NOMO-1 (cell line): ENCODE measurements at regions not wholly inside any gene's neighbourhood (a gene's known extent, or its start where the extent isn't known, plus 50 kb on each side); places are given as distances from the start of the nearest gene placed in this dataset.

Experiments
- DNase-seq, 2 experiments: peaks; one replicate each; lab custom pipeline; 2025; ENCODE audit not compliant: unreplicated experiment in 2 of 2; lab: John Stamatoyannopoulos, UW

DNA sequence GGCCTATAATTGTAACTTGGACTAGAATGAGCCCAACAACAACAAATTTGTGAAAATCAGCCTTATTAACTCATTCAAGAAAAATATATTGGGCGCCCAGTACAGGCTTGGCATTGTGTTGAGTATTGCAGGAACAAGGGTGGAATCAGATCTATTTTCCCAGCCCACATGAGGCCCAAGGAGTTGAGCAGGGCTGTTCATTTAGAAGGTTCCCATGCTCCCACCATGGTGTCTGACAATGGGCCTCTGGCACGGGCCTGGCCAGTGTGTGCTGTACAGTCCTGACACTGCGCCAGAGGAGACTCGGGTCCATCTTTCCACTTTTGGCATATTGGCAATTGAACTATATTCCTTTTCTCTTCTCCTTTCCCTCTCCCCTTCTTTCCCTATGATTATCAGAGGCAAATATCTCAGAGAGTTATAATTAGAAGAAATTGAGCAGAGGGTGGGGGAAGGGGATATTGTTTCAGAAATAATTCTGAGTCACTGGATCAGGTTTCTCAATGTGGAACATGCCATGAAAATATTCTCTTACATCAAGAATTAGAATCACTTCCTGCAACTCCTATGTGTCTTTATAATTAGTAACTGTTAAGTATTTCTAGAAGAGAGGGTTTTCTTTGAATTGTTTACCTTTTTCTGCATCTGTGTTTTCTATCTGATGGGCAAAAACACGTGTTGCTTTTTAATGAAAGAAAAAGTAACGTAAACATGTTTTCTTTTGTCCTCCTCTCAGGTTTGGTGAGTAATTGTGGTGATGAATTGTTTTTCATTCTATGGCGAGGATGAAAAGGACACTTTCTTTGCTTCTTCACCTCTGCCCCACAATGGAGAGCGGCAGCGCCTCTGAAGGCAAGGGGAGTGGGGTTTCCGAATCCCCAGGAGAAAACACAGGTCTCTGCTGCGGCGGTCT, 209.4 kb downstream of the FOXA2 start:
- DNase-seq = peak in 1 of 2 experiments; percentile 23

DNA sequence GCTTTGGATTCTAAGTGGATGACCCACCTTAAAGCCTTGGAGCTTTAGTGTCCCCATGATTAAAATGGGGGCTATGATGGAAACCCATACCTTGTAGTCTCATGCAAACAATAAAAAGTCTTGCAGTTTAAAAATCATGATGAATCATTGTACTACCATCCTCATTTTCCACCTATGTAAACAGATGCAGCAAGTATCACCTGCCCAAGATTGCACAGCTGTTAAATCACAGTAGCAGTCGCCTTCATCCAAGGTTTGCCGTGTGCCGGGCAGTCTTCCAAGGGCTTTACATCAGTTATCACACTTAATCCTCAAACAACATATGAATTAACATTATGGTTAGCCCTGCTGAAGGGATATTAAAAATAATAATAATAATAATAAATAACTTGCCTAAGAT, 210.3 kb downstream of the FOXA2 start:
- DNase-seq = no peak

GRCh38 chr20:22373164-22373895, 211.0 kb downstream of the FOXA2 start:
- DNase-seq = no peak

DNA sequence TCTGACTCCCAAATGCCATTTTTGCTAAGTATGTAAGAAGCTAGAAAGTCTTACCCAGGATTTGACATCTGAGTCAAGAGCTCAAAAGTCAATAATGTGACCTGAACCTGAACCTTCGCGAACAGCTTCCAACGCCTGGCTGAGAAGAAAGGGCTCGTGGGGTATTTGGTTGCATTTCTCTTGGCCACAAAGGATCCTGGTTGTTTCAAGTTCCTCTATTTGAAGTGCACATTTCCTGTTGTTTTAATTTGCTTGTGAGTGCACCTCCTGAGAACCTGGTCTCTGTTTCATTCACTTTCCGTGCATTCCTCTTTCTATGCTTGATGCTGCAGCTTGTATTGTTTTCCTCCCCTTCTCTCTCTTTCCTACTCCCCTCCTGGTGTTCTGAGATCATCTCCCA, 212.5 kb downstream of the FOXA2 start:
- peak; percentile 83 to 93 for DNase-seq

DNA sequence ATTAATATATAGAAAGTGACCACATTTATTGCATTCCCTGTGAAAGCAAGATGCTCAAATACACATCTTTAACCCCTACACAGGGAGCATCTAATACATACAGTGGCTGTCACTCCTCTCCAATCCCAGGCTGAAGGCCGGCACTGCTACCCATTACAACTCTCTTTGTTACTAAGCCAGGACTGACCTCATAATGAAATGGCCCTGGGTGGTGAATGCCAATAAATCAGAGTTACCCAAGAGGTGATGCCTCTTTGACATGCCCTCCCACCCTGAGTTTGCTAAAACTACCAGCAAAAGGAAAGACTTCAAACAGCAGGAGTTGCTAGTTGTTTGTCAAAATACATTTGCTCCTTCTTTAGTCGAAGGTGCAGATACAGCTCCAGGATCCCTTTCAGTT, 214.2 kb downstream of the FOXA2 start:
- DNase-seq = no peak

DNA sequence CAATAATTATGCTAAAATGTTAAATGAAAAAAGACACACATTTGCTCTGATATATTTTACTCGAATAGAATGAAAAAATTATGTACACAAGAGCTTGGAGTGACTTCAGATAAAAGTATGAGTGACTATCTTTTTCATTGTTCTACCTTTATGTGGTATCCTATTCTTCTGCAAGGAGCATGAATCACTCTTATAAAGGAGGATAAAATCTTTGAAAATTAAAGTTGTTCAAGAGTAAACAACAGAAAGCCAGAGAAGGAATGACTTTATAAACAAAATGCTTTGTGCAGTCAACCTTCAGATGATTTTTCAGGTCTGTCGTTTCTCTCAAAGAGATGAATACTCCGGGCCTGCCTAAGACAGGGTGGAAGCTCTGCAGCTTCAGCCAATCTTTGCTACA, 215.3 kb downstream of the FOXA2 start:
- no peak for DNase-seq

- DNase-seq = peak; percentile 62 to 70
These were observed 216.1 kb downstream of the FOXA2 start for GRCh38 chr20:22368235-22368634.

DNA sequence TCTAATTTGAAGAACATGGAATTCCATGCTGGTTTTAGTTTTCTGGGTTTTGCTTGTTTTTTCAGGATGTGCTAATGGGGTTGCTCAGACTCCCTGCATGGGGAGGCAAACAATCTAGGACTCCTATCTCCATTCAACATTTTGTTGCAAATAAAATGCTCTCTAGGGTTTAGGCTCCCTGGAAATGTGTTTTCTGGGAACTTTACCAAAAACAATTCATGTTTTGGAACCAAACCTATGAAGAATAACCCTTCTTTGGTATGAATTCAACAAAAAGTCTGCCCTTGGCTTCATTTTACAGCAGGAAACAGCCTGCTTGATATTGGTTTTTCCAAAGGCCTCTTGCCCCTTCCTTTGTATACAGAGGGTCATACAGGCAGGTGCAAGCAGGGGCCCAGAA, 217.7 kb downstream of the FOXA2 start:
- DNase-seq = no peak

DNA sequence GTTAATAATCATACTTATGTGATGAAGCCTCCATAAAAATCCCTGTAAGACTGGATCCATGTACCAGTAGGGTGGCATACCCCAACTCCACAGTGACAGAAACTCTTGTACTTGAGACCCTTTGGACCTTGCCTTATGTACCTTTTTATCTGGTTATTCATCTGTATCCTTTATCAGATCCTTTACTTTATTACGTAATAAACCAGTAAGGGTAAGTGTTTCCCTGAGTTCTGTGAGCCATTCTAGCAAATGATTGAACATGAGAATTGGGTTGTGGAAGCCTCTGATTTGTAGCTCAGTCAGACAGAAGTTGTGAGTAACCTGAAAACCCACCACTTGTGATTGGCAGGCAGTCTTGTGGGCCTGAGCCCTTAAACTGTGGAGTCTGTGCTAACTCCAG, 229.7 kb downstream of the FOXA2 start:
- DNase-seq = no peak

- DNase-seq = peak; percentile 48 to 71
These were observed 230.8 kb downstream of the FOXA2 start for GRCh38 chr20:22353586-22353985.

DNA sequence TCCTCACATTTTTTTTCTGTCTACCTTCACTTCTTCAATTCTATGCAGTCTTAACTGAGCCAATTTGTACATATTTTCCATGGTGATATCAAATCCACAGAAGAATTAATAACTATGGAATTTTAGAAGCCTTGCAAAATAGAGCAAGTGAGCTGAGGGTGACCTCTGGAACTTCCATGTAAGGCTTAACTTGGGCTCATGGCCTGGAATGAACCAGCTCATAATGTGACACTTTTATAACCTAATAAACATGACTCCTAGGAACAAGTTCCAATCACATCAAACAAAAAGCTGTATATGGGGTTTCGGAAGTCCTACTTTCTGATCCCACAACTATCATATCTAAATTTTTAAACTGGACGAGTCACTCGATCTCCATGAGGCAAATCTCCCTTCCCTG, 232.4 kb downstream of the FOXA2 start:
- DNase-seq = no peak

- DNase-seq = no peak
These were observed 233.7 kb downstream of the FOXA2 start for GRCh38 chr20:22350624-22351023.

- DNase-seq = no peak
These were observed 236.4 kb downstream of the FOXA2 start for GRCh38 chr20:22348010-22348409.

GRCh38 chr20:22346716-22347115, 237.7 kb downstream of the FOXA2 start:
- DNase-seq = peak; percentile 61 to 87

DNA sequence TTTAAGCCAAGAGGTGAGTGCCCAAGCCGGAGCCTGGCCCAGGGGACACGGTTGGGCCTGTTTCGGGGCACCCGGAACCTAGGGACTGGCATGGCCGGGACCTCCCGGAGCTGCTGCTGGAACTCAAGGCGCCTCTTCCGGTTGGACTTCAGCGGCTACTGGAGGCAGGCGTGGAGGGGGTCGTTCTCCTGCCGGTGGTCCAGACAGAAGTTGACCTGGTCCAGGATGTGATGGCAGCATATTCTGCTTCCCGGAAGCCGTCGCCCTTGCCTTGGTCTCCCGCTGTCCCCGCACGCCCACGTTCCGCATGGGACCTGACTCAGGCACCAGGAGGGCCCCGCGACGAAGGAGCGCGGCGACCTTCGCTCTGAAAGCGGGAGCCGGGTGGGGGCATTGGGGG, 240.8 kb downstream of the FOXA2 start:
- DNase-seq = no peak

DNA sequence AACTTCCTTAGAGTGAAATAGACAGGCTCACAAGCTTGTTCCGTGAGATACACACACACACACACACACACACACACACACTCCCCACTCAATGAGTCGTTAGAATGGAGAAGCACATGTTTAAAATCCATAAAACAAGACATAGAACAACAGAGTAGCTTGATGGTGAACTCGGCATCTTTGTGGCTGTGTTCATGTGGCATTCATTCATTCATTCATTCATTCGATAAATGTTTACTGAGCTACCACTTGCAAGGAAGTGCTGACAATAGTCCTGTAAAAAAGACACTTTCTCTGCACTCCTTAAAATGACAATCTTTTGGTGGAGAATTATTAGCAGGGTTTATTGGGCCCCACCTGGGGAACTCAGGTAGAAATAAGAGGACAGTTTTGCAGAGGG, 242.0 kb downstream of the FOXA2 start:
- no peak for DNase-seq

DNA sequence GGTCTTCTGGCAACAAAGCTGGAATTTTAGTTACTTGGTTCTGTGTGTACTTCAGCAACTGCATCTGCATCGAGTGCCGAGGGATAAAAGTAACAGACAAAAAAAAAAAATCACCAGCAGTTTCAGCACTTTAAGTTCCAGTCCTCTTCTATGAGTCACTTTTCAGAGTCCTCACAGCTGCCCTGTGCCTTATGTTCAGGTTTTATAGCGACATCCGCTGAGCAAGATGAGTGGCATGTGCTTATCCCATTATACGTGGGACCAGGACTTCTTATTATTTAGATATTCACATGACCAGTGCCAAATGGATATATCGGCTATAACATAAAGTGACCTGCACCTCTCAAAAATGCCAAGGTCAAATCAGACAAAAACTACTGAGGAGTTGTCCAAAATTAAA, 242.9 kb downstream of the FOXA2 start:
- peak; percentile 10 to 14 for DNase-seq

DNA sequence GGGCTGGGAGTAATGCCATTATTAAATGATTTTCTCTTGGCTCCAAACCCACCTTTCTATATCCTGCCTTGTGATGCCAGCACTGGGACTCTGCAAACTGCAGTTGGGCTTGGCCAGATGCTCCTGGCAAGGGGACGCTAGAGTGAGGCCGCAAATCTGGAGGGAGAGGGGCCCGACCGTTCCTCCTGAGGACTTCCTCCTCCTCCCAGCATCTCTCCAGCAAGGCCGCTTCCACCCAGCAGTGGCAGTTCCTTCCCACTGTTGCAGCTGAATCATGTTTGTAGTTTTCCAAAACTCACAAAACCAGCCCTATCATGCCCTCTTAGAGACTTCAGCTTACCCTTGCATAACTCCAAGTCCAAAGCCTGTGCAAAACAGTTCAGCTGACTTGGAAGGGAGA, 244.4 kb downstream of the FOXA2 start:
- peak; percentile 32 to 48 for DNase-seq

- DNase-seq = peak; percentile 28 to 46
These were observed 245.1 kb downstream of the FOXA2 start for GRCh38 chr20:22339091-22339881.

DNA sequence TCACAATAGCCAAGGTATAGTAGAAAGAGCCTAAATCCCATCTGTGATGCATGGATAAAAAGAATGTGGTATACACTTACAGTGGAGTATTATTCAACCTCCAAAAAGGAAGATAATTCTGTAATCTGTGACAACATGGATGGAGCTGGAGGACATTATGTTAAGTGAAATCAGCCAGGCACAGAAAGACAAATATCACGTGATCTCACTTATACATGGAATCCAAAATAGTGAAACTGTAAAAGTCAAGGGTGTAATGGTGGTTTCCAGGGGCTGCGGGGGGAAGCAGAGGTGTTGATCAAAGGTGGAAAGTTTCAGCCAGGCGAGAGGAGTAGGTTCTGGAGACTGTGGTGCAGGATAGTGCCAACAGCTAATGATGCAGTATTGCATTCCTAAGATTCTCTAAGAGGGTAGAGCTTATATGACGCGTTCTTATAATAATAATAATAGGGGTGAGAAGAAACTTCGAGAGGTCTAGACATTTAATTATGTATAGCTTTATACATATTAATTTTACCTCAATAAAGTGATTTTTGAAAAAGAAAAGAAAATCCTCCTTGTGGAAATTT, 246.1 kb downstream of the FOXA2 start:
- DNase-seq = no peak

- DNase-seq = no peak
These were observed 249.2 kb downstream of the FOXA2 start for GRCh38 chr20:22335210-22335609.
